Neural progenitor cell (in vitro differentiated cells): ENCODE measurements at regions not wholly inside any gene's neighbourhood (a gene's known extent, or its start where the extent isn't known, plus 50 kb on each side); places are given as distances from the start of the nearest gene placed in this dataset.

ENCODE experiments used
- DNase-seq: peaks from one replicate; pipeline ENCODE4 v3.0.0-alpha.2; 2016; ENCODE audit warnings: low spot score
- H2AFZ ChIP-seq: fragments of 200-600 bp; sonication (generic); replicated peaks from 2 replicates; pipeline ENCODE4 v1.6.1; 2016; ENCODE audit warnings: antibody characterized with exemption
- H3F3A ChIP-seq: fragments of 200-600 bp; sonication (generic); 2 replicates; pipeline ENCODE4 v1.6.1; 2016; ENCODE audit warnings: antibody characterized with exemption, low read depth
- H3K27ac ChIP-seq: fragments of 200-600 bp; sonication (generic); 2 replicates; pipeline ENCODE4 v1.5.1; 2016; ENCODE audit warnings: mild to moderate bottlenecking
- H3K27me3 ChIP-seq: fragments of 200-600 bp; sonication (generic); 2 replicates; pipeline ENCODE4 v1.6.1; 2016; ENCODE audit warnings: mild to moderate bottlenecking, moderate library complexity
- H3K36me3 ChIP-seq: fragments of 200-600 bp; sonication (generic); 2 replicates; pipeline ENCODE4 v1.5.1; 2016
- H3K4me1 ChIP-seq: fragments of 200-600 bp; sonication (generic); 2 replicates; pipeline ENCODE4 v1.6.1; 2016; ENCODE audit warnings: mixed run types
- H3K4me2 ChIP-seq: fragments of 200-600 bp; sonication (generic); 2 replicates; pipeline ENCODE4 v1.6.1; 2016
- H3K4me3 ChIP-seq: fragments of 200-600 bp; sonication (generic); 2 replicates; pipeline ENCODE4 v1.5.1; 2016
- H3K79me2 ChIP-seq: fragments of 200-600 bp; sonication (generic); 2 replicates; pipeline ENCODE4 v1.6.1; 2016; ENCODE audit warnings: low read depth
- H3K9ac ChIP-seq: fragments of 200-600 bp; sonication (generic); 2 replicates; pipeline ENCODE4 v1.6.1; 2016
- H3K9me3 ChIP-seq: fragments of 200-600 bp; sonication (generic); 2 replicates; pipeline ENCODE4 v1.5.1; 2016; ENCODE audit warnings: low read depth
- H4K20me1 ChIP-seq: fragments of 200-600 bp; sonication (generic); 2 replicates; pipeline ENCODE4 v1.6.1; 2016; ENCODE audit warnings: low read depth
- H3K27ac Mint-ChIP-seq: 3 replicates; pipeline ENCODE4 v1.8.0; 2021; ENCODE audit warnings: mixed read lengths
- H3K27me3 Mint-ChIP-seq: 2 replicates; pipeline ENCODE4 v1.8.0; 2022; ENCODE audit warnings: low read depth, mild to moderate bottlenecking, inconsistent platforms, moderate library complexity, mixed read lengths; ENCODE audit not compliant: insufficient read depth
- H3K36me3 Mint-ChIP-seq: 3 replicates; pipeline ENCODE4 v1.8.0; 2021; ENCODE audit warnings: mixed read lengths
- H3K4me1 Mint-ChIP-seq: 3 replicates; pipeline ENCODE4 v1.8.0; 2021; ENCODE audit warnings: mixed read lengths
- H3K4me3 Mint-ChIP-seq: 3 replicates; pipeline ENCODE4 v1.8.0; 2021; ENCODE audit warnings: mild to moderate bottlenecking, moderate library complexity, mixed read lengths
- H3K9me3 Mint-ChIP-seq: 3 replicates; pipeline ENCODE4 v1.8.0; 2020; ENCODE audit warnings: mixed read lengths
- EZH2 ChIP-seq: fragments of 200-600 bp; sonication (generic); IDR thresholded peaks from 2 replicates; pipeline ENCODE4 v1.6.1; 2017; ENCODE audit warnings: antibody characterized with exemption, mild to moderate bottlenecking, moderate library complexity
- EZH2phosphoT487 ChIP-seq: fragments of 200-600 bp; sonication (generic); IDR thresholded peaks from 2 replicates; pipeline ENCODE4 v1.6.1; 2017; ENCODE audit warnings: antibody characterized with exemption
- TF ChIP-seq, protein P1 (sequence below): fragments of 200-600 bp; sonication (generic); IDR thresholded peaks from 2 replicates; pipeline ENCODE4 v1.5.1; 2017; ENCODE audit warnings: antibody characterized with exemption, mild to moderate bottlenecking

DNA sequence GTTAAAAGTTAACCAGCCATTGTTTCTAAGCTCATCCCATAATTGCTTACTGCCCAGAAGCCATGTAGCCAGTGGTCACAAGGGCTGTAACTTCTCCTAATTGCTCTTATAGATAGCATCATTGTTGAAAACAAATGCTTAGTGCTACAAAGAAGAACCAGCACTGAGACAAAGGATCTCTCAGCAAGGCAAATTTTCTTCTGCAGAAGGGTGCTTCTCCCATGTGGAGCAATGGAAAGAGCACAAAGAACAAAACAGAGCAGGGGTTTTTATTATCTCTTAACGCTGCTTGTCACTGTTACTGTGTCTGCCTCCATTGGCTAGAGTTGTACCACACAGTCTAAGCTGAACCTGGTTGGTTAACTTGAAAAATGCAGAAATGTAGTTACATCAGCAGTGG, 1036.8 kb downstream of the UQCRFS1 start:
- no peak overlapping the region for H3K9ac ChIP-seq
- no peaks in the 10 kb centered on the region for H3K36me3 ChIP-seq
- Mint-ChIP-seq H3K36me3 (peaks cover 5% of the 10 kb centered on the region), H3K9me3 (peaks cover 43% of the 10 kb centered on the region), H3K27me3 (peaks cover 5% of the 10 kb centered on the region), H3K4me1 (peaks cover 11% of the 10 kb centered on the region), H3K4me3 (no peak overlapping the region), H3K27ac (no peak overlapping the region)
- no peaks in the 10 kb centered on the region for H4K20me1 ChIP-seq
- DNase-seq, result peak; percentile 16
- H3K9me3 ChIP-seq, result no peaks in the 10 kb centered on the region
- TF ChIP-seq EZH2 (no peak), EZH2phosphoT487 (no peak)
- TF ChIP-seq, protein P1, sequence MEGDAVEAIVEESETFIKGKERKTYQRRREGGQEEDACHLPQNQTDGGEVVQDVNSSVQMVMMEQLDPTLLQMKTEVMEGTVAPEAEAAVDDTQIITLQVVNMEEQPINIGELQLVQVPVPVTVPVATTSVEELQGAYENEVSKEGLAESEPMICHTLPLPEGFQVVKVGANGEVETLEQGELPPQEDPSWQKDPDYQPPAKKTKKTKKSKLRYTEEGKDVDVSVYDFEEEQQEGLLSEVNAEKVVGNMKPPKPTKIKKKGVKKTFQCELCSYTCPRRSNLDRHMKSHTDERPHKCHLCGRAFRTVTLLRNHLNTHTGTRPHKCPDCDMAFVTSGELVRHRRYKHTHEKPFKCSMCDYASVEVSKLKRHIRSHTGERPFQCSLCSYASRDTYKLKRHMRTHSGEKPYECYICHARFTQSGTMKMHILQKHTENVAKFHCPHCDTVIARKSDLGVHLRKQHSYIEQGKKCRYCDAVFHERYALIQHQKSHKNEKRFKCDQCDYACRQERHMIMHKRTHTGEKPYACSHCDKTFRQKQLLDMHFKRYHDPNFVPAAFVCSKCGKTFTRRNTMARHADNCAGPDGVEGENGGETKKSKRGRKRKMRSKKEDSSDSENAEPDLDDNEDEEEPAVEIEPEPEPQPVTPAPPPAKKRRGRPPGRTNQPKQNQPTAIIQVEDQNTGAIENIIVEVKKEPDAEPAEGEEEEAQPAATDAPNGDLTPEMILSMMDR, result no peak
- no peaks in the 10 kb centered on the region for H3K79me2 ChIP-seq
- peaks cover 9% of the 10 kb centered on the region for H3K4me1 ChIP-seq
- no peaks in the 10 kb centered on the region for H3K27me3 ChIP-seq
- H3K27ac ChIP-seq, result peak overlapping the region; percentile 43
- H3K4me3 ChIP-seq, result no peak overlapping the region
- H2AFZ ChIP-seq, result no peak overlapping the region
- peaks cover 9% of the 10 kb centered on the region for H3F3A ChIP-seq
- peak overlapping the region; percentile 15 for H3K4me2 ChIP-seq

DNA sequence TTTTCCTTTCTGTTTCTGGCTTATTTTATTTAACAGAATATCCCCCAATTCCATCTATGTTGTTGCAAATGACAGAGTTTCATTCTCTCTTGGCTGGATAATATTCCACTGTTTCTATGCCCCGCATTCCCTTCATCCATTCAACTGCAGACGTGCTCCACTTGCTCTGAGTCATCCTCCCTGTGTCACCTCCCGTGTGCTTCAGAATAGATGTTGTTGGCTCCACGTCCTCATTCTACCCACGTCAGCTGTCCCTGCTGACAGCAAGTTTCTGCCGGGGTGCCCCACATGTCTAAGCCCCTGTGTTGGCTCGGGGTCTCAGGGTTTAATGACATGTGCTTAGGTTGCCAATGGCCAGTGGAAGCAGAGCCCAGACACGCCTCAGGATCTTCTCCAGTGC, 1041.0 kb downstream of the UQCRFS1 start:
- TF ChIP-seq EZH2, result no peak
- no peak for TF ChIP-seq EZH2phosphoT487
- TF ChIP-seq, protein P1, result no peak
- Histone ChIP-seq H2AFZ (no peak overlapping the region), H3K9me3 (no peaks in the 10 kb centered on the region), H4K20me1 (no peaks in the 10 kb centered on the region), H3K4me1 (peaks cover 41% of the 10 kb centered on the region), H3K79me2 (no peaks in the 10 kb centered on the region), H3K4me3 (no peak overlapping the region), H3K9ac (no peak overlapping the region), H3K27me3 (no peaks in the 10 kb centered on the region), H3K27ac (no peak overlapping the region), H3K36me3 (no peaks in the 10 kb centered on the region), H3F3A (peaks cover 41% of the 10 kb centered on the region), H3K4me2 (no peak overlapping the region)
- no peak overlapping the region for H3K4me3 Mint-ChIP-seq
- H3K27ac Mint-ChIP-seq, result no peak overlapping the region
- no peak for DNase-seq
- H3K27me3 Mint-ChIP-seq, result peaks cover 6% of the 10 kb centered on the region
- peaks cover 29% of the 10 kb centered on the region for H3K9me3 Mint-ChIP-seq
- peaks cover 49% of the 10 kb centered on the region for H3K4me1 Mint-ChIP-seq
- H3K36me3 Mint-ChIP-seq, result peaks cover 5% of the 10 kb centered on the region

GRCh38 chr19:28170066-28170465, 1042.9 kb downstream of the UQCRFS1 start:
- Histone ChIP-seq H3K4me3 (peak overlapping the region; percentile 30), H3F3A (peaks cover 32% of the 10 kb centered on the region), H3K4me1 (peaks cover 32% of the 10 kb centered on the region), H3K4me2 (peak overlapping the region; percentile 72), H3K36me3 (no peaks in the 10 kb centered on the region), H4K20me1 (no peaks in the 10 kb centered on the region), H2AFZ (no peak overlapping the region), H3K9ac (no peak overlapping the region), H3K79me2 (no peaks in the 10 kb centered on the region), H3K27me3 (no peaks in the 10 kb centered on the region), H3K27ac (no peak overlapping the region), H3K9me3 (no peaks in the 10 kb centered on the region)
- Mint-ChIP-seq H3K4me3 (peak overlapping the region; percentile 73), H3K9me3 (peaks cover 17% of the 10 kb centered on the region), H3K27ac (peak overlapping the region; percentile 98), H3K27me3 (peaks cover 10% of the 10 kb centered on the region), H3K36me3 (peaks cover 10% of the 10 kb centered on the region), H3K4me1 (peaks cover 64% of the 10 kb centered on the region)
- no peak for TF ChIP-seq EZH2phosphoT487
- no peak for TF ChIP-seq EZH2
- TF ChIP-seq, protein P1, result no peak
- DNase-seq, result peak; percentile 10
